ENCODE measurements at regions not wholly inside any gene's neighbourhood (a gene's known extent, or its start where the extent isn't known, plus 50 kb on each side); places are given as distances from the start of the nearest gene placed in this dataset.

GRCh38 chr2:892401-892800 lies 58.2 kb upstream of the SNTG2 start:
- Histone ChIP-seq H3K9me2 (replicated peaks; ENCODE audit: insufficient read depth) (no peaks in the 10 kb centered on the region), H3K4me2 (no peak overlapping the region), H3K4me1 (ENCODE audit: insufficient read depth) (no peaks in the 10 kb centered on the region), H3K36me3 (replicated peaks; ENCODE audit: insufficient read depth, low read depth) (no peaks in the 10 kb centered on the region), H2AFZ (no peak overlapping the region), H3K79me2 (no peaks in the 10 kb centered on the region), H4K20me1 (ENCODE audit: insufficient read depth, poor library complexity, severe bottlenecking) (no peaks in the 10 kb centered on the region), H3K27me3 (peaks cover 4% of the 10 kb centered on the region), H3K4me3 (no peak overlapping the region), H3K9me3 (ENCODE audit: low read depth) (no peaks in the 10 kb centered on the region), H3K27ac (no peak overlapping the region)
- 90% methylated on average over 11 of the region's 11 CpGs for WGBS (ENCODE audit: low lambda C conversion rate, missing lambda C conversion rate)
- TF ChIP-seq EZH2phosphoT487 (IDR thresholded peaks at IDR 0.05; ENCODE audit: low read depth, severe bottlenecking, unreplicated experiment) (no peak), EZH2 (IDR thresholded peaks at IDR 0.05; ENCODE audit: borderline replicate concordance) (no peak), CTCF (IDR thresholded peaks at IDR 0.05; ENCODE audit: poor library complexity) (no peak)
- no peak for DNase-seq (ENCODE audit: low spot score)

GRCh38 chr2:891734-892133 lies 58.9 kb upstream of the SNTG2 start:
- 70% methylated on average over 4 of the region's 4 CpGs for WGBS (ENCODE audit: low lambda C conversion rate, missing lambda C conversion rate)
- H3K4me2 ChIP-seq: no peak overlapping the region
- H3K9me3 ChIP-seq (ENCODE audit: low read depth): no peaks in the 10 kb centered on the region
- no peak overlapping the region for H2AFZ ChIP-seq
- no peak for DNase-seq (ENCODE audit: low spot score)
- TF ChIP-seq EZH2phosphoT487 (IDR thresholded peaks at IDR 0.05; ENCODE audit: low read depth, severe bottlenecking, unreplicated experiment): no peak
- TF ChIP-seq EZH2 (IDR thresholded peaks at IDR 0.05; ENCODE audit: borderline replicate concordance): no peak
- no peak for TF ChIP-seq CTCF (IDR thresholded peaks at IDR 0.05; ENCODE audit: poor library complexity)
- no peak overlapping the region for H3K27ac ChIP-seq
- peaks cover 4% of the 10 kb centered on the region for H3K27me3 ChIP-seq
- H4K20me1 ChIP-seq (ENCODE audit: insufficient read depth, poor library complexity, severe bottlenecking): no peaks in the 10 kb centered on the region
- H3K79me2 ChIP-seq: no peaks in the 10 kb centered on the region
- H3K9me2 ChIP-seq (replicated peaks; ENCODE audit: insufficient read depth): no peaks in the 10 kb centered on the region
- no peaks in the 10 kb centered on the region for H3K36me3 ChIP-seq (replicated peaks; ENCODE audit: insufficient read depth, low read depth)
- no peaks in the 10 kb centered on the region for H3K4me1 ChIP-seq (ENCODE audit: insufficient read depth)
- H3K4me3 ChIP-seq: no peak overlapping the region

GRCh38 chr2:890791-891190 lies 59.9 kb upstream of the SNTG2 start:
- DNase-seq (ENCODE audit: low spot score): no peak

More at GRCh38 chr2:890791-891190, 59.9 kb upstream of the SNTG2 start:
- TF ChIP-seq EZH2 (IDR thresholded peaks at IDR 0.05; ENCODE audit: borderline replicate concordance) (no peak), CTCF (IDR thresholded peaks at IDR 0.05; ENCODE audit: poor library complexity) (no peak), EZH2phosphoT487 (IDR thresholded peaks at IDR 0.05; ENCODE audit: low read depth, severe bottlenecking, unreplicated experiment) (no peak)
- Histone ChIP-seq H3K27me3 (peaks cover 4% of the 10 kb centered on the region), H3K9me2 (replicated peaks; ENCODE audit: insufficient read depth) (no peaks in the 10 kb centered on the region), H3K4me3 (no peak overlapping the region), H3K27ac (no peak overlapping the region), H3K4me2 (no peak overlapping the region), H3K79me2 (no peaks in the 10 kb centered on the region), H3K4me1 (ENCODE audit: insufficient read depth) (no peaks in the 10 kb centered on the region), H4K20me1 (ENCODE audit: insufficient read depth, poor library complexity, severe bottlenecking) (no peaks in the 10 kb centered on the region), H3K9me3 (ENCODE audit: low read depth) (no peaks in the 10 kb centered on the region), H2AFZ (no peak overlapping the region), H3K36me3 (replicated peaks; ENCODE audit: insufficient read depth, low read depth) (no peaks in the 10 kb centered on the region)
- WGBS (ENCODE audit: low lambda C conversion rate, missing lambda C conversion rate): 73% methylated on average over 6 of the region's 6 CpGs

Data from hepatocyte (in vitro differentiated cells).